SK-N-SH (cell line): ENCODE measurements at regions not wholly inside any gene's neighbourhood (a gene's known extent, or its start where the extent isn't known, plus 50 kb on each side); places are given as distances from the start of the nearest gene placed in this dataset.

Experiments used
- CTCF ChIP-seq: fragments of 200-600 bp; sonication (generic); IDR thresholded peaks from 2 replicates; pipeline ENCODE4 v1.6.1; 2017; ENCODE audit warnings: antibody characterized with exemption, mild to moderate bottlenecking, moderate library complexity
- EP300 ChIP-seq, 2 experiments: IDR thresholded peaks; 2 replicates each; pipeline versions ENCODE4 v1.4.0 to v1.6.1; 2012; ENCODE audit warnings: borderline replicate concordance in 1 of 2, low read depth in 1 of 2, low read length in 1 of 2
- EZH2phosphoT487 ChIP-seq: fragments of 200-600 bp; sonication (generic); IDR thresholded peaks from 2 replicates; pipeline ENCODE4 v1.6.1; 2017; ENCODE audit warnings: low read depth, mixed run types, mild to moderate bottlenecking, antibody characterized with exemption, moderate library complexity, borderline replicate concordance
- FOXM1 ChIP-seq: IDR thresholded peaks from 2 replicates; pipeline ENCODE4 v1.4.0; 2012; ENCODE audit warnings: low read depth, mild to moderate bottlenecking
- MXI1 ChIP-seq: IDR thresholded peaks from 2 replicates; pipeline ENCODE4 v1.6.1; 2012; ENCODE audit warnings: mild to moderate bottlenecking, low read depth, low read length, improper control_type of control experiment
- PBX3 ChIP-seq: IDR thresholded peaks from 2 replicates; pipeline ENCODE4; 2012
- POLR2AphosphoS5 ChIP-seq: IDR thresholded peaks from 2 replicates; pipeline ENCODE4 v1.6.1; 2012; ENCODE audit warnings: low read depth, low read length
- RFX5 ChIP-seq: IDR thresholded peaks from 2 replicates; pipeline ENCODE4 v1.6.1; 2012; ENCODE audit warnings: mild to moderate bottlenecking, improper control_type of control experiment, low read length
- TAF1 ChIP-seq: IDR thresholded peaks from 2 replicates; pipeline ENCODE4 v1.6.1; 2012; ENCODE audit warnings: low read depth, mild to moderate bottlenecking, low read length, moderate library complexity, borderline replicate concordance
- TEAD4 ChIP-seq: IDR thresholded peaks from 2 replicates; pipeline ENCODE4 v1.4.0; 2012; ENCODE audit warnings: mild to moderate bottlenecking, borderline replicate concordance; ENCODE audit not compliant: insufficient read depth
- USF2 ChIP-seq: fragments of 150-350 bp; IDR thresholded peaks from 2 replicates; pipeline ENCODE4 v1.6.1; 2017; ENCODE audit warnings: antibody characterized with exemption, low read length, low read depth, borderline replicate concordance
- YY1 ChIP-seq: IDR thresholded peaks from 2 replicates; pipeline ENCODE4 v1.4.0; 2012; ENCODE audit warnings: low read depth, mild to moderate bottlenecking
- TF ChIP-seq, protein P1 (sequence below): IDR thresholded peaks from 2 replicates; pipeline ENCODE4 v1.4.0; 2012; ENCODE audit warnings: low read depth
- TF ChIP-seq, protein P2 (sequence below): IDR thresholded peaks from 2 replicates; pipeline ENCODE4 v1.6.1; 2012; ENCODE audit warnings: mild to moderate bottlenecking, low read depth, low read length, moderate library complexity

GRCh38 chr9:38308136-38308535 lies 84.4 kb upstream of the ALDH1B1 start:
- TF ChIP-seq CTCF: no peak
- no peak for TF ChIP-seq POLR2AphosphoS5
- TF ChIP-seq TAF1: no peak
- TF ChIP-seq MXI1: no peak
- no peak for TF ChIP-seq RFX5
- TF ChIP-seq, protein P1, sequence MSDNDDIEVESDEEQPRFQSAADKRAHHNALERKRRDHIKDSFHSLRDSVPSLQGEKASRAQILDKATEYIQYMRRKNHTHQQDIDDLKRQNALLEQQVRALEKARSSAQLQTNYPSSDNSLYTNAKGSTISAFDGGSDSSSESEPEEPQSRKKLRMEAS: no peak
- no peak for TF ChIP-seq YY1
- TF ChIP-seq, protein P2, sequence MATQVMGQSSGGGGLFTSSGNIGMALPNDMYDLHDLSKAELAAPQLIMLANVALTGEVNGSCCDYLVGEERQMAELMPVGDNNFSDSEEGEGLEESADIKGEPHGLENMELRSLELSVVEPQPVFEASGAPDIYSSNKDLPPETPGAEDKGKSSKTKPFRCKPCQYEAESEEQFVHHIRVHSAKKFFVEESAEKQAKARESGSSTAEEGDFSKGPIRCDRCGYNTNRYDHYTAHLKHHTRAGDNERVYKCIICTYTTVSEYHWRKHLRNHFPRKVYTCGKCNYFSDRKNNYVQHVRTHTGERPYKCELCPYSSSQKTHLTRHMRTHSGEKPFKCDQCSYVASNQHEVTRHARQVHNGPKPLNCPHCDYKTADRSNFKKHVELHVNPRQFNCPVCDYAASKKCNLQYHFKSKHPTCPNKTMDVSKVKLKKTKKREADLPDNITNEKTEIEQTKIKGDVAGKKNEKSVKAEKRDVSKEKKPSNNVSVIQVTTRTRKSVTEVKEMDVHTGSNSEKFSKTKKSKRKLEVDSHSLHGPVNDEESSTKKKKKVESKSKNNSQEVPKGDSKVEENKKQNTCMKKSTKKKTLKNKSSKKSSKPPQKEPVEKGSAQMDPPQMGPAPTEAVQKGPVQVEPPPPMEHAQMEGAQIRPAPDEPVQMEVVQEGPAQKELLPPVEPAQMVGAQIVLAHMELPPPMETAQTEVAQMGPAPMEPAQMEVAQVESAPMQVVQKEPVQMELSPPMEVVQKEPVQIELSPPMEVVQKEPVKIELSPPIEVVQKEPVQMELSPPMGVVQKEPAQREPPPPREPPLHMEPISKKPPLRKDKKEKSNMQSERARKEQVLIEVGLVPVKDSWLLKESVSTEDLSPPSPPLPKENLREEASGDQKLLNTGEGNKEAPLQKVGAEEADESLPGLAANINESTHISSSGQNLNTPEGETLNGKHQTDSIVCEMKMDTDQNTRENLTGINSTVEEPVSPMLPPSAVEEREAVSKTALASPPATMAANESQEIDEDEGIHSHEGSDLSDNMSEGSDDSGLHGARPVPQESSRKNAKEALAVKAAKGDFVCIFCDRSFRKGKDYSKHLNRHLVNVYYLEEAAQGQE: no peak
- no peak for TF ChIP-seq EP300 (IDR thresholded peaks at IDR 0.05; ENCODE audit: borderline replicate concordance in 1 of 2, low read depth in 1 of 2, low read length in 1 of 2)
- TF ChIP-seq TEAD4: no peak
- no peak for TF ChIP-seq PBX3
- no peak for TF ChIP-seq USF2
- no peak for TF ChIP-seq FOXM1
- no peak for TF ChIP-seq EZH2phosphoT487
